CD14-positive monocyte (primary cell): ENCODE measurements at regions not wholly inside any gene's neighbourhood (a gene's known extent, or its start where the extent isn't known, plus 50 kb on each side); places are given as distances from the start of the nearest gene placed in this dataset.

Experiments
- DNase-seq, 3 donors: peaks; one replicate each; pipeline ENCODE4 v3.0.0-alpha.2; 2011 to 2022
- H2AFZ ChIP-seq: 2 replicates; pipeline ENCODE4 v1.6.0; 2012; ENCODE audit warnings: mild to moderate bottlenecking, low read depth, low read length, inconsistent platforms; ENCODE audit not compliant: insufficient read depth, poor library complexity, severe bottlenecking
- H3K27ac ChIP-seq, 2 donors: 1 replicate in 1 of 2; 2 replicates in 1 of 2; pipeline ENCODE4 v1.5.1; 2012 to 2013; ENCODE audit warnings: low read length in 2 of 2, control low read depth in 1 of 2, inconsistent platforms in 1 of 2, low read depth in 1 of 2, mild to moderate bottlenecking in 1 of 2
- H3K27me3 ChIP-seq, 2 donors: one replicate each; pipeline versions ENCODE4 v1.6.0 to v1.6.1; 2011 to 2013; ENCODE audit warnings: low read length in 2 of 2; ENCODE audit not compliant: control insufficient read depth in 2 of 2, insufficient read depth in 2 of 2
- H3K36me3 ChIP-seq, 2 donors: replicated peaks in 1 of 2; 1 replicate in 1 of 2; 2 replicates in 1 of 2; pipeline versions ENCODE4 v1.5.1 to v1.6.1; 2012 to 2013; ENCODE audit warnings: low read length in 2 of 2, control low read depth in 1 of 2, inconsistent platforms in 1 of 2, mild to moderate bottlenecking in 1 of 2; ENCODE audit not compliant: insufficient read depth in 2 of 2, control insufficient read depth in 1 of 2
- H3K4me1 ChIP-seq, 2 donors: 1 replicate in 1 of 2; 2 replicates in 1 of 2; pipeline versions ENCODE4 v1.5.1 to v1.6.1; 2012 to 2013; ENCODE audit warnings: low read length in 2 of 2, control low read depth in 1 of 2, inconsistent platforms in 1 of 2, mild to moderate bottlenecking in 1 of 2, moderate library complexity in 1 of 2; ENCODE audit not compliant: insufficient read depth in 2 of 2, control insufficient read depth in 1 of 2
- H3K4me2 ChIP-seq: replicated peaks from 2 replicates; pipeline ENCODE3; 2012; ENCODE audit warnings: low read length, moderate library complexity, mild to moderate bottlenecking; ENCODE audit not compliant: poor library complexity, severe bottlenecking; ENCODE audit errors: extremely low read depth
- H3K4me3 ChIP-seq, 3 experiments: fragments of 200-600 bp in 1 of 3; sonication (generic) in 1 of 3; replicated peaks in 1 of 3; 1 replicate in 2 of 3; 2 replicates in 1 of 3; pipeline ENCODE4 v1.5.1; 2011 to 2013; ENCODE audit warnings: low read length in 3 of 3, mild to moderate bottlenecking in 3 of 3, control low read depth in 2 of 3, low read depth in 2 of 3, inconsistent platforms in 1 of 3, moderate library complexity in 1 of 3
- H3K79me2 ChIP-seq: 2 replicates; pipeline ENCODE4 v1.6.0; 2012; ENCODE audit warnings: mild to moderate bottlenecking, control low read depth, inconsistent platforms, low read length, moderate library complexity; ENCODE audit not compliant: insufficient read depth
- H3K9ac ChIP-seq: 2 replicates; pipeline ENCODE4 v1.6.0; 2017; ENCODE audit warnings: low read length, mild to moderate bottlenecking; ENCODE audit not compliant: insufficient read depth, poor library complexity, severe bottlenecking
- H3K9me3 ChIP-seq, 2 donors: replicated peaks in 1 of 2; 1 replicate in 1 of 2; 2 replicates in 1 of 2; pipeline versions ENCODE4 v1.5.1 to v1.6.1; 2012 to 2013; ENCODE audit warnings: low read length in 2 of 2, control low read depth in 1 of 2; ENCODE audit not compliant: control insufficient read depth in 1 of 2, insufficient read depth in 1 of 2
- H4K20me1 ChIP-seq: 2 replicates; pipeline ENCODE4 v1.6.0; 2012; ENCODE audit warnings: mild to moderate bottlenecking, low read length, control low read depth, moderate library complexity; ENCODE audit not compliant: insufficient read depth
- H3K27ac Mint-ChIP-seq, 7 donors: one replicate each; pipeline ENCODE4 v1.8.0; 2020; ENCODE audit warnings: mild to moderate bottlenecking in 7 of 7, mixed read lengths in 7 of 7, moderate library complexity in 6 of 7, inconsistent platforms in 2 of 7
- H3K27me3 Mint-ChIP-seq, 3 donors: one replicate each; pipeline ENCODE4 v1.8.0; 2021 to 2022; ENCODE audit warnings: low read depth in 3 of 3, mild to moderate bottlenecking in 3 of 3, mixed read lengths in 3 of 3, moderate library complexity in 3 of 3, inconsistent platforms in 1 of 3
- H3K36me3 Mint-ChIP-seq, 2 donors: one replicate each; pipeline ENCODE4 v1.8.0; 2020; ENCODE audit warnings: mixed read lengths in 2 of 2, inconsistent platforms in 1 of 2, mild to moderate bottlenecking in 1 of 2
- H3K4me1 Mint-ChIP-seq: one replicate; pipeline ENCODE4 v1.8.0; 2020; ENCODE audit warnings: mild to moderate bottlenecking, mixed read lengths
- H3K4me3 Mint-ChIP-seq, 2 donors: one replicate each; pipeline ENCODE4 v1.8.0; 2020; ENCODE audit warnings: mild to moderate bottlenecking in 2 of 2, mixed read lengths in 2 of 2, moderate library complexity in 1 of 2
- H3K9me3 Mint-ChIP-seq, 7 donors: one replicate each; pipeline ENCODE4 v1.8.0; 2020 to 2022; ENCODE audit warnings: mixed read lengths in 7 of 7, mild to moderate bottlenecking in 6 of 7, moderate library complexity in 6 of 7, inconsistent platforms in 2 of 7
- CTCF ChIP-seq: fragments of 200-600 bp; IDR thresholded peaks from one replicate; pipeline ENCODE4 v1.8.0; 2022; ENCODE audit warnings: antibody characterized with exemption, mild to moderate bottlenecking
- WGBS: methylation state at CpG from one replicate; pipeline ENCODE4 v1.1.5; 2013; ENCODE audit warnings: missing lambda C conversion rate; ENCODE audit not compliant: insufficient coverage; 5-methylcytosine and 5-hydroxymethylcytosine counted together
- intact Hi-C, 2 donors: fragments of 100-400 bp; cut with micrococcal nuclease; formaldehyde crosslinking; loops; one replicate each; pipeline versions ENCODE4 v1.15.0 to v1.15.1; 2023

- Mint-ChIP-seq H3K27me3 (peaks cover 0 to 2% (median 0%) of the 10 kb centered on the region in 3 donors), H3K9me3 (peaks cover 2 to 12% (median 7%) of the 10 kb centered on the region in 7 donors)
- no peak overlapping the region for H3K27ac ChIP-seq
Observed at GRCh38 chr10:8800426-8800825, 745.9 kb downstream of the GATA3 start.

GRCh38 chr10:8803992-8804391 is 749.5 kb downstream of the GATA3 start:
- Histone ChIP-seq H3K4me3 (no peak overlapping the region), H3K27me3 (no peaks in the 10 kb centered on the region), H3K4me1 (no peaks in the 10 kb centered on the region), H3K79me2 (no peaks in the 10 kb centered on the region), H3K27ac (no peak overlapping the region), H4K20me1 (no peaks in the 10 kb centered on the region), H3K4me2 (no peak overlapping the region), H3K9ac (no peak overlapping the region), H3K9me3 (peaks cover 22 to 34% of the 10 kb centered on the region in 2 donors), H2AFZ (no peak overlapping the region), H3K36me3 (no peaks in the 10 kb centered on the region)
- Mint-ChIP-seq H3K4me3 (no peak overlapping the region), H3K27me3 (no peaks in the 10 kb centered on the region), H3K27ac (no peak overlapping the region), H3K36me3 (no peaks in the 10 kb centered on the region), H3K9me3 (peaks cover 9 to 18% (median 12%) of the 10 kb centered on the region in 7 donors), H3K4me1 (no peaks in the 10 kb centered on the region)
- intact Hi-C loops: no loop called here
- TF ChIP-seq CTCF: no peak
- DNase-seq: no peak
- WGBS: 75% methylated on average over 2 of the region's 3 CpGs

More at GRCh38 chr10:8800426-8800825, 745.9 kb downstream of the GATA3 start:
- H3K4me1 ChIP-seq: no peaks in the 10 kb centered on the region
- H3K36me3 ChIP-seq: no peaks in the 10 kb centered on the region
- no peaks in the 10 kb centered on the region for H3K79me2 ChIP-seq
- H2AFZ ChIP-seq: no peak overlapping the region
- H3K4me3 Mint-ChIP-seq: no peak overlapping the region
- no peak overlapping the region for H3K27ac Mint-ChIP-seq
- no peak for DNase-seq
- H3K4me2 ChIP-seq: no peak overlapping the region
- no peaks in the 10 kb centered on the region for H4K20me1 ChIP-seq
- no peaks in the 10 kb centered on the region for H3K4me1 Mint-ChIP-seq
- 89% methylated on average over 2 of the region's 4 CpGs for WGBS
- H3K9me3 ChIP-seq: peaks cover 12 to 14% of the 10 kb centered on the region in 2 donors
- H3K36me3 Mint-ChIP-seq: no peaks in the 10 kb centered on the region
- H3K9ac ChIP-seq: no peak overlapping the region
- no peaks in the 10 kb centered on the region for H3K27me3 ChIP-seq
- no peak overlapping the region for H3K4me3 ChIP-seq
- intact Hi-C loops: no loop called here
- TF ChIP-seq CTCF: no peak
